Dendritic cell treated with granulocyte-macrophage colony-stimulating factor and Interleukin-4, amounts not matched to agents 40 ng/mL and 50 ng/mL, for 4 days (primary cell): ENCODE measurements at regions not wholly inside any gene's neighbourhood (a gene's known extent, or its start where the extent isn't known, plus 50 kb on each side); places are given as distances from the start of the nearest gene placed in this dataset.

Experiments
- H3K27ac Mint-ChIP-seq: one replicate; pipeline ENCODE4 v1.8.0; 2022; ENCODE audit warnings: mild to moderate bottlenecking, mixed read lengths
- H3K27me3 Mint-ChIP-seq: one replicate; pipeline ENCODE4 v1.8.0; 2022; ENCODE audit warnings: mild to moderate bottlenecking, mixed read lengths
- H3K36me3 Mint-ChIP-seq: one replicate; pipeline ENCODE4 v1.8.0; 2022; ENCODE audit warnings: low read depth, mixed read lengths
- H3K4me1 Mint-ChIP-seq: one replicate; pipeline ENCODE4 v1.8.0; 2022; ENCODE audit warnings: low read depth, mixed read lengths
- H3K4me3 Mint-ChIP-seq: one replicate; pipeline ENCODE4 v1.8.0; 2022; ENCODE audit warnings: mild to moderate bottlenecking, moderate library complexity, mixed read lengths
- H3K9me3 Mint-ChIP-seq: one replicate; pipeline ENCODE4 v1.8.0; 2022; ENCODE audit warnings: mixed read lengths
- intact Hi-C: fragments of 100-400 bp; cut with micrococcal nuclease; formaldehyde crosslinking; loops from one replicate; pipeline ENCODE4 v1.15.0; 2022

- H3K27ac Mint-ChIP-seq: no peak overlapping the region
- H3K4me1 Mint-ChIP-seq: peaks cover 10% of the 10 kb centered on the region
- no peaks in the 10 kb centered on the region for H3K27me3 Mint-ChIP-seq
- no peak overlapping the region for H3K4me3 Mint-ChIP-seq
- intact Hi-C loops: no loop called here
- H3K36me3 Mint-ChIP-seq: no peaks in the 10 kb centered on the region
- H3K9me3 Mint-ChIP-seq: peaks cover 5% of the 10 kb centered on the region
These were observed 424.0 kb upstream of the FANCL start for GRCh38 chr2:58665154-58665553.

GRCh38 chr2:58664523-58665151 lies 423.5 kb upstream of the FANCL start:
- H3K27me3 Mint-ChIP-seq: no peaks in the 10 kb centered on the region
- intact Hi-C loops: no loop called here
- no peak overlapping the region for H3K27ac Mint-ChIP-seq
- H3K4me1 Mint-ChIP-seq: peaks cover 10% of the 10 kb centered on the region
- H3K4me3 Mint-ChIP-seq: no peak overlapping the region
- no peaks in the 10 kb centered on the region for H3K36me3 Mint-ChIP-seq
- peaks cover 5% of the 10 kb centered on the region for H3K9me3 Mint-ChIP-seq

- H3K27me3 Mint-ChIP-seq: no peaks in the 10 kb centered on the region
- H3K4me1 Mint-ChIP-seq: no peaks in the 10 kb centered on the region
- H3K36me3 Mint-ChIP-seq: no peaks in the 10 kb centered on the region
- intact Hi-C loops: no loop called here
- H3K27ac Mint-ChIP-seq: no peak overlapping the region
- no peak overlapping the region for H3K4me3 Mint-ChIP-seq
- H3K9me3 Mint-ChIP-seq: no peaks in the 10 kb centered on the region
These were observed 418.9 kb upstream of the FANCL start for GRCh38 chr2:58660046-58660445.

- no peaks in the 10 kb centered on the region for H3K36me3 Mint-ChIP-seq
- no peaks in the 10 kb centered on the region for H3K4me1 Mint-ChIP-seq
- no peaks in the 10 kb centered on the region for H3K27me3 Mint-ChIP-seq
- intact Hi-C loops: no loop called here
- no peaks in the 10 kb centered on the region for H3K9me3 Mint-ChIP-seq
- no peak overlapping the region for H3K4me3 Mint-ChIP-seq
- H3K27ac Mint-ChIP-seq: no peak overlapping the region
These were observed 414.0 kb upstream of the FANCL start for GRCh38 chr2:58655152-58655551.

- no peaks in the 10 kb centered on the region for H3K36me3 Mint-ChIP-seq
- H3K4me1 Mint-ChIP-seq: no peaks in the 10 kb centered on the region
- no peak overlapping the region for H3K27ac Mint-ChIP-seq
- intact Hi-C loops: no loop called here
- no peak overlapping the region for H3K4me3 Mint-ChIP-seq
- no peaks in the 10 kb centered on the region for H3K27me3 Mint-ChIP-seq
- no peaks in the 10 kb centered on the region for H3K9me3 Mint-ChIP-seq
These were observed 410.8 kb upstream of the FANCL start for GRCh38 chr2:58651930-58652329.

- no peaks in the 10 kb centered on the region for H3K27me3 Mint-ChIP-seq
- intact Hi-C loops: no loop called here
- no peak overlapping the region for H3K4me3 Mint-ChIP-seq
These were observed 409.7 kb upstream of the FANCL start for GRCh38 chr2:58650781-58651180.

GRCh38 chr2:58649756-58650155 lies 408.6 kb upstream of the FANCL start:
- Mint-ChIP-seq H3K4me1 (no peaks in the 10 kb centered on the region), H3K27ac (no peak overlapping the region), H3K36me3 (no peaks in the 10 kb centered on the region), H3K9me3 (no peaks in the 10 kb centered on the region), H3K27me3 (no peaks in the 10 kb centered on the region), H3K4me3 (no peak overlapping the region)
- intact Hi-C loops: no loop called here

More at GRCh38 chr2:58650781-58651180, 409.7 kb upstream of the FANCL start:
- Mint-ChIP-seq H3K9me3 (no peaks in the 10 kb centered on the region), H3K36me3 (no peaks in the 10 kb centered on the region), H3K4me1 (no peaks in the 10 kb centered on the region), H3K27ac (no peak overlapping the region)

- no peaks in the 10 kb centered on the region for H3K27me3 Mint-ChIP-seq
- intact Hi-C loops: no loop called here
- H3K9me3 Mint-ChIP-seq: peaks cover 8% of the 10 kb centered on the region
- H3K36me3 Mint-ChIP-seq: no peaks in the 10 kb centered on the region
- no peaks in the 10 kb centered on the region for H3K4me1 Mint-ChIP-seq
- no peak overlapping the region for H3K27ac Mint-ChIP-seq
- H3K4me3 Mint-ChIP-seq: no peak overlapping the region
These were observed 403.9 kb upstream of the FANCL start for GRCh38 chr2:58645017-58645416.

GRCh38 chr2:58644451-58644850 lies 403.3 kb upstream of the FANCL start:
- Mint-ChIP-seq H3K36me3 (no peaks in the 10 kb centered on the region), H3K4me1 (no peaks in the 10 kb centered on the region), H3K9me3 (peaks cover 8% of the 10 kb centered on the region), H3K4me3 (no peak overlapping the region), H3K27ac (no peak overlapping the region), H3K27me3 (no peaks in the 10 kb centered on the region)
- intact Hi-C loops: no loop called here

GRCh38 chr2:58641001-58641400 lies 399.9 kb upstream of the FANCL start:
- H3K27me3 Mint-ChIP-seq: no peaks in the 10 kb centered on the region

GRCh38 chr2:58640042-58640441 lies 398.9 kb upstream of the FANCL start:
- H3K9me3 Mint-ChIP-seq: peaks cover 8% of the 10 kb centered on the region
- H3K36me3 Mint-ChIP-seq: no peaks in the 10 kb centered on the region
- H3K4me1 Mint-ChIP-seq: no peaks in the 10 kb centered on the region
- no peak overlapping the region for H3K4me3 Mint-ChIP-seq
- intact Hi-C loops: no loop called here
- H3K27ac Mint-ChIP-seq: no peak overlapping the region
- H3K27me3 Mint-ChIP-seq: no peaks in the 10 kb centered on the region

More at GRCh38 chr2:58641001-58641400, 399.9 kb upstream of the FANCL start:
- Mint-ChIP-seq H3K9me3 (peaks cover 8% of the 10 kb centered on the region), H3K4me3 (no peak overlapping the region), H3K27ac (no peak overlapping the region), H3K4me1 (no peaks in the 10 kb centered on the region), H3K36me3 (no peaks in the 10 kb centered on the region)
- intact Hi-C loops: no loop called here

- no peaks in the 10 kb centered on the region for H3K27me3 Mint-ChIP-seq
- H3K36me3 Mint-ChIP-seq: no peaks in the 10 kb centered on the region
- H3K4me1 Mint-ChIP-seq: no peaks in the 10 kb centered on the region
- H3K9me3 Mint-ChIP-seq: peaks cover 8% of the 10 kb centered on the region
- no peak overlapping the region for H3K4me3 Mint-ChIP-seq
- no peak overlapping the region for H3K27ac Mint-ChIP-seq
- intact Hi-C loops: no loop called here
These were observed 397.2 kb upstream of the FANCL start for GRCh38 chr2:58638256-58638805.

GRCh38 chr2:58636872-58637271 lies 395.7 kb upstream of the FANCL start:
- Mint-ChIP-seq H3K27me3 (no peaks in the 10 kb centered on the region), H3K4me3 (no peak overlapping the region), H3K9me3 (no peaks in the 10 kb centered on the region), H3K36me3 (no peaks in the 10 kb centered on the region), H3K4me1 (no peaks in the 10 kb centered on the region), H3K27ac (no peak overlapping the region)
- intact Hi-C loops: no loop called here

GRCh38 chr2:58635801-58636375 lies 394.8 kb upstream of the FANCL start:
- Mint-ChIP-seq H3K4me1 (no peaks in the 10 kb centered on the region), H3K9me3 (no peaks in the 10 kb centered on the region), H3K27ac (no peak overlapping the region), H3K4me3 (no peak overlapping the region), H3K36me3 (no peaks in the 10 kb centered on the region), H3K27me3 (no peaks in the 10 kb centered on the region)
- intact Hi-C loops: no loop called here
